ENCODE measurements at regions not wholly inside any gene's neighbourhood (a gene's known extent, or its start where the extent isn't known, plus 50 kb on each side); places are given as distances from the start of the nearest gene placed in this dataset.

DNA sequence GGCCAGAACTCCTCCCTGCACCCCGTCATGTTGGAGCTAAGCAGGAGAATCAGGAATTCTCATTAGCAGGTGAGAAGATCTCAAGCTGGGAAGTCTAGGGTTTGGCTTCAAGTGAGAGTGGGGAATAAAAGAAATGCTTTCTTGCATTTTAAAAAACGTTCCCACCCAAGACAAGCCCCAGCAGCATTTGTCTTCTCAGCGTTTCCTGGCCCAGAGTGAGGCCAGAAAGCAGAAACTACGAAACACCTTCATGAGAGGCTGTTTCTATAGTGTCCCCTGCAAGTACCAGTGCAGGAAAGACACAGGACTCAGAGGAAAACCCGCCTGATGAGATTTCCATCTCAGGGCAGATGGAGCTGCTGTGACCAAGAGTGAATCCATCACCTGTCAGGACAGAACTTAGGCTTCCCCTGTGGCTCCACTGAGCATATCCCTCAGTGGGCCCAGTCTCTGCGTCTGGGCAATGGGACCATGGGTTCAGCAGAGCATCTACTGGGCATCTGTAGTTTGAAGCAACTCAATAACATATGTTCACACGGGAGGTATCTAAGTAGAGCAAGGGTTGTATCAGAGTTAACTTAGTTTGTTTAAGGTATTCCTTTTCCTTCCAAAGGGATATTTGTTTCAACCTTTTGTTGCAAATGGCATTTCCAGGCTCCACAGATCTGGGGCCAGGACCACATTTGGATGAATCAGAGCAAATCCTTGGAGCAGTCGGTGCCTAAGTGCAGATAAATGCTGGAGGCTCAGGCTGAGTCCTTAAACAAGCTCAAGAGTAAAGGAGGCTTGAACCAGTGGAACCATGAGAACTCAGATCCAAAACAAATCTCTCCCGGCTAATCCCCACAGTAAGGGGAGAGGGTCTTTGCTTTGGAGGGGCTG lies 548.3 kb downstream of the MIAT start:
- TF ChIP-seq, protein P1, sequence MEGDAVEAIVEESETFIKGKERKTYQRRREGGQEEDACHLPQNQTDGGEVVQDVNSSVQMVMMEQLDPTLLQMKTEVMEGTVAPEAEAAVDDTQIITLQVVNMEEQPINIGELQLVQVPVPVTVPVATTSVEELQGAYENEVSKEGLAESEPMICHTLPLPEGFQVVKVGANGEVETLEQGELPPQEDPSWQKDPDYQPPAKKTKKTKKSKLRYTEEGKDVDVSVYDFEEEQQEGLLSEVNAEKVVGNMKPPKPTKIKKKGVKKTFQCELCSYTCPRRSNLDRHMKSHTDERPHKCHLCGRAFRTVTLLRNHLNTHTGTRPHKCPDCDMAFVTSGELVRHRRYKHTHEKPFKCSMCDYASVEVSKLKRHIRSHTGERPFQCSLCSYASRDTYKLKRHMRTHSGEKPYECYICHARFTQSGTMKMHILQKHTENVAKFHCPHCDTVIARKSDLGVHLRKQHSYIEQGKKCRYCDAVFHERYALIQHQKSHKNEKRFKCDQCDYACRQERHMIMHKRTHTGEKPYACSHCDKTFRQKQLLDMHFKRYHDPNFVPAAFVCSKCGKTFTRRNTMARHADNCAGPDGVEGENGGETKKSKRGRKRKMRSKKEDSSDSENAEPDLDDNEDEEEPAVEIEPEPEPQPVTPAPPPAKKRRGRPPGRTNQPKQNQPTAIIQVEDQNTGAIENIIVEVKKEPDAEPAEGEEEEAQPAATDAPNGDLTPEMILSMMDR (IDR thresholded peaks at IDR 0.05), result no peak
- intact Hi-C loops (cut with DNase I, micrococcal nuclease), result no loop called here
- Histone ChIP-seq H3K36me3 (ENCODE audit: low read depth) (no peaks in the 10 kb centered on the region), H3K9me3 (no peaks in the 10 kb centered on the region), H3K4me3 (no peak overlapping the region), H3K4me1 (ENCODE audit: low read depth) (no peaks in the 10 kb centered on the region)
- no peak for DNase-seq
- ATAC-seq, result no peak

DNA sequence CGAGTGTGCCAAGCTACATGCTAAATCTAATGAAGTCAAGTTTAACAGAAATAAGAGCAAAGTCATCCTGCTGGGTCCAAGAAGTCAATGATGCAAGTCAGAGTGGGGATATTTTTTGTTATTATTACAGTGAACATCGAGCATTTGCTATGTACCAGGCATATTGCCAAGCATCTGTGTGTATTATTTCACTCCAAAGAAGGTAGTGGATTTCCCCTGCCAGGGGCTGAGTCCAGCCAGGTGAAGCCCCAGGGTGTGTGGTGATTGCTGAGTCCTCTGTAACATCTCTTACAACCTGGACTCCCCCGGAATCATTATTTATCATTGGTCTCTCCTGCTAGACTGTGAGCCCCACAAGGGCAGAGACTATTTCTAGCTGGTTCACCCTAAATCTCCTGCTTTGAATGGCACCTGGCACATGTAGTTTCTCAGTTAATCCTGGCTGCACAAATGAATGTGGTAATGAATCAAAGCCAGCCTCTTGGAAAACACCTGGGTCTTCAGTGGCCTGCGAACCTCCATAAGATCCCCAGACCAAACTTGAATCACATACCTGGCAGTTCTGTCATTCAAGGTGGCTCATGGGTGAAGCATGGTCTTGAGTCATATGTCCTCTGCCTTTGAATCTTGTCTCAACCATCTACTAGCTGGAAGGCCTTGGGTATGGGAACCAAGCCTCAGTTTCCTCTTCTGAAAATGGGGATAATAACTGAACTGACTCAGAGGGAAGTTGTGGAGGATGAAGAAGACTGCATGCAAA lies 549.2 kb downstream of the MIAT start:
- intact Hi-C loops (cut with DNase I, micrococcal nuclease), result no loop called here
- H3K36me3 ChIP-seq (ENCODE audit: low read depth), result no peaks in the 10 kb centered on the region
- H3K4me3 ChIP-seq, result no peak overlapping the region
- no peaks in the 10 kb centered on the region for H3K4me1 ChIP-seq (ENCODE audit: low read depth)
- ATAC-seq (no peak), DNase-seq (no peak)
- no peaks in the 10 kb centered on the region for H3K9me3 ChIP-seq
- TF ChIP-seq, protein P1 (IDR thresholded peaks at IDR 0.05), result no peak

DNA sequence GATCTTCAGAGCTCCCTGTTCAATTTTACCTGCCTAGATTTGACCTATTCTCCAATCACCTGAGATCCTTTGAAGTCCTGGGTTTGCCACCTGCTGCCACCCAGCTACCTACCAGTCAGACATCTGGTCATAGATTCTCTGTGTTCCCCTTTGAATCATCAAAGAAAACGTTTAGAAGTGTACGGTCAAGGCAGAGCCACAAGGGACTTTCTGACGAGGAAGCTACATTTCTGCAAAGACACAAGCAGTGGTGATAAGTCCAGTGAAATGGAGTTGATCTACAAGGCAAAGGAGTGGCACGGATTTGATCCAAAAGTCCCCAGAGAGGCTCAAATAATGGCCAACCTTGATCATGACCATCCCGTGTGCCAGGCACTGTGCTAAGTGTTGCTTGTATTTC lies 549.9 kb downstream of the MIAT start:
- TF ChIP-seq, protein P1 (IDR thresholded peaks at IDR 0.05), result no peak
- no peaks in the 10 kb centered on the region for H3K36me3 ChIP-seq (ENCODE audit: low read depth)
- intact Hi-C loops (cut with DNase I, micrococcal nuclease), result no loop called here
- no peaks in the 10 kb centered on the region for H3K4me1 ChIP-seq (ENCODE audit: low read depth)
- ATAC-seq (no peak), DNase-seq (no peak)
- H3K4me3 ChIP-seq, result no peak overlapping the region
- H3K9me3 ChIP-seq, result no peaks in the 10 kb centered on the region

DNA sequence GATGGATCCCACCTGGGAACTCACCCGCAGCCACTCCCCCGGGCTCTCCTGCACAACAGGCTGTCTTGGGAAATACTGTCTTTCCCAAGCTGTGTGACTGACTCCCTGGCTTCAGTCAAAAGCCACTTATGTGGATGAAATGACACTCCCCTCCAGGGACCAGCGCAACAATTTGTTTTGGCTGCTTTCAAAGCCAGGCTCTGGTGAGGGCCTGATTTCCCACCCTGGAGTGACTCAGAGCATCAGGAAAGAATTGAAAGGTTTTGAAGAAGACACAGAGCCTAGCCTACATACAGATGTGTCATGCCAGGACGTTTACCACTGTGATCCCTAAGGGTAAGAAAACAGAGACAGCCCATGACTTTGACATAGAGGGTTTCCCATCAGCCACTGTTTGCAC lies 550.5 kb downstream of the MIAT start:
- TF ChIP-seq, protein P1 (IDR thresholded peaks at IDR 0.05), result no peak

DNA sequence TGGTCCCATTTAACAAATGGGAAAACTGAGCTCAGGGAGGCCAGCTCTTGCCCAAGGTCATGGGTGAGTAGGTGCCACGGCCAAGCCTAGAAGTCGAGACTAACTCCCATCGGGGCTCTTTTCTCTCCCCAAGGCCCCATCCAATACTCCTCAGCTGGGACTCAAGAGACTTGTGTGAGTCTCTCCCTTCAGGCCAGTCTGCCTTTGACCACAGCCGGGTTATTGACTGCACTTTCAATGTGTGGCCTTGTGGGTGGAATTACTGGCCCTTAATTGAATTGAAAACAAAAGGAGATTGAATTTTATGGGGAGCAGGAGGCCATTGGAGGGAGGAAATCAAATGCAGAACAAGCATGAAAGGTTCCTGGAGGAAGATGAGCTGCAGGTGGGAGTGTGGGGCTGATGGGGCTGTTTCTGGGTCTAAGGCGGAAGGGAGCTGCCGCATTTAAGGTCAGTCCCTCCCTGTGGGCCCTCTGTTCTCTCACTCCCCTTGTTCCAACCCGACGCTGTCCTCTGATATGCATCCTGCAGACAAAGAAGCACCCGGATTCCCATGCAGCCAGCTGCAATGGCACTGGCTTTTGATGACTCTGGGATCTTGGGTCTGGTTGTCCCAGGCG lies 552.8 kb downstream of the MIAT start:
- intact Hi-C loops (cut with DNase I, micrococcal nuclease), result no loop called here
- TF ChIP-seq, protein P1 (IDR thresholded peaks at IDR 0.05), result no peak
- no peak for DNase-seq
- no peak for ATAC-seq
- Histone ChIP-seq H3K9me3 (no peaks in the 10 kb centered on the region), H3K4me1 (ENCODE audit: low read depth) (no peaks in the 10 kb centered on the region), H3K36me3 (ENCODE audit: low read depth) (no peaks in the 10 kb centered on the region), H3K4me3 (no peak overlapping the region)

More for the DNA sequence above, 550.5 kb downstream of the MIAT start:
- Histone ChIP-seq H3K4me1 (ENCODE audit: low read depth) (no peaks in the 10 kb centered on the region), H3K4me3 (no peak overlapping the region), H3K9me3 (no peaks in the 10 kb centered on the region), H3K36me3 (ENCODE audit: low read depth) (no peaks in the 10 kb centered on the region)
- intact Hi-C loops (cut with DNase I, micrococcal nuclease), result no loop called here
- DNase-seq, result no peak
- no peak for ATAC-seq
